Non-pigmented ciliary epithelial cell (primary cell): ENCODE measurements at regions not wholly inside any gene's neighbourhood (a gene's known extent, or its start where the extent isn't known, plus 50 kb on each side); places are given as distances from the start of the nearest gene placed in this dataset.

Experiments
- DNase-seq: peaks from one replicate; pipeline ENCODE4 v3.0.0-alpha.2; 2010; ENCODE audit warnings: low read depth

- DNase-seq = no peak
Observed at GRCh38 chr2:173647681-173648311, 293.1 kb downstream of the CDCA7 start.

- no peak for DNase-seq
Observed at GRCh38 chr2:173648816-173649215, 294.1 kb downstream of the CDCA7 start.

- DNase-seq = no peak
Observed at GRCh38 chr2:173649527-173650219, 295.0 kb downstream of the CDCA7 start.

GRCh38 chr2:173651891-173652290, 297.2 kb downstream of the CDCA7 start:
- no peak for DNase-seq

- peak; percentile 68 for DNase-seq
Observed at GRCh38 chr2:173652311-173652710, 297.6 kb downstream of the CDCA7 start.

- DNase-seq = peak; percentile 85
Observed at GRCh38 chr2:173652767-173653431, 298.2 kb downstream of the CDCA7 start.

GRCh38 chr2:173653432-173653805, 298.7 kb downstream of the CDCA7 start:
- DNase-seq = no peak

- DNase-seq = no peak
Observed at GRCh38 chr2:173654161-173654895, 299.7 kb downstream of the CDCA7 start.

GRCh38 chr2:173654896-173655265, 300.2 kb downstream of the CDCA7 start:
- DNase-seq = no peak

- DNase-seq = no peak
Observed at GRCh38 chr2:173656086-173656485, 301.4 kb downstream of the CDCA7 start.

- DNase-seq = peak; percentile 91
Observed at GRCh38 chr2:173657996-173658717, 303.5 kb downstream of the CDCA7 start.

- no peak for DNase-seq
Observed at GRCh38 chr2:173658946-173659371, 304.3 kb downstream of the CDCA7 start.

GRCh38 chr2:173659509-173659908, 304.8 kb downstream of the CDCA7 start:
- no peak for DNase-seq

- no peak for DNase-seq
Observed at GRCh38 chr2:173661586-173661985, 303.6 kb downstream of the SP3 start.

- DNase-seq = no peak
Observed at GRCh38 chr2:173663353-173663752, 301.8 kb downstream of the SP3 start.

GRCh38 chr2:173663835-173664512, 301.2 kb downstream of the SP3 start:
- DNase-seq = no peak

- DNase-seq = no peak
Observed at GRCh38 chr2:173664513-173664910, 300.7 kb downstream of the SP3 start.

GRCh38 chr2:173666171-173666888, 298.8 kb downstream of the SP3 start:
- no peak for DNase-seq

GRCh38 chr2:173667014-173667413, 298.2 kb downstream of the SP3 start:
- no peak for DNase-seq

- DNase-seq = no peak
Observed at GRCh38 chr2:173667415-173667814, 297.8 kb downstream of the SP3 start.
